Uterus (tissue), 2 donors: ENCODE measurements at regions not wholly inside any gene's neighbourhood (a gene's known extent, or its start where the extent isn't known, plus 50 kb on each side); places are given as distances from the start of the nearest gene placed in this dataset.

ENCODE experiments used
- CTCF ChIP-seq, 4 experiments: fragments of 200-600 bp in 2 of 4; fragments of 450-650 bp in 2 of 4; sonication (generic) in 2 of 4; IDR thresholded peaks; one replicate each; pipeline ENCODE4 v1.5.1; 2016 to 2019; ENCODE audit warnings: antibody characterized with exemption in 4 of 4, mild to moderate bottlenecking in 2 of 4, moderate library complexity in 1 of 4
- POLR2A ChIP-seq, 2 donors: fragments of 450-650 bp; IDR thresholded peaks; one replicate each; pipeline ENCODE4 v1.6.1; 2016; ENCODE audit warnings: antibody characterized with exemption in 2 of 2, mild to moderate bottlenecking in 1 of 2, moderate library complexity in 1 of 2

GRCh38 chr12:89760783-89761182 is 52.1 kb upstream of the ATP2B1 start:
- no peak for TF ChIP-seq CTCF (IDR thresholded peaks at IDR 0.05)
- no peak for TF ChIP-seq POLR2A (IDR thresholded peaks at IDR 0.05)
